C4-2B (cell line): ENCODE measurements at regions not wholly inside any gene's neighbourhood (a gene's known extent, or its start where the extent isn't known, plus 50 kb on each side); places are given as distances from the start of the nearest gene placed in this dataset.

Source experiments
- ZFX ChIP-seq: fragments of 450-650 bp; IDR thresholded peaks from 2 replicates; pipeline ENCODE4 v1.6.1; 2017
- TF ChIP-seq, protein P1 (sequence below): fragments of 450-650 bp; conservative IDR thresholded peaks from 2 replicates; pipeline ENCODE4 v1.5.1; 2017; ENCODE audit warnings: mild to moderate bottlenecking

DNA sequence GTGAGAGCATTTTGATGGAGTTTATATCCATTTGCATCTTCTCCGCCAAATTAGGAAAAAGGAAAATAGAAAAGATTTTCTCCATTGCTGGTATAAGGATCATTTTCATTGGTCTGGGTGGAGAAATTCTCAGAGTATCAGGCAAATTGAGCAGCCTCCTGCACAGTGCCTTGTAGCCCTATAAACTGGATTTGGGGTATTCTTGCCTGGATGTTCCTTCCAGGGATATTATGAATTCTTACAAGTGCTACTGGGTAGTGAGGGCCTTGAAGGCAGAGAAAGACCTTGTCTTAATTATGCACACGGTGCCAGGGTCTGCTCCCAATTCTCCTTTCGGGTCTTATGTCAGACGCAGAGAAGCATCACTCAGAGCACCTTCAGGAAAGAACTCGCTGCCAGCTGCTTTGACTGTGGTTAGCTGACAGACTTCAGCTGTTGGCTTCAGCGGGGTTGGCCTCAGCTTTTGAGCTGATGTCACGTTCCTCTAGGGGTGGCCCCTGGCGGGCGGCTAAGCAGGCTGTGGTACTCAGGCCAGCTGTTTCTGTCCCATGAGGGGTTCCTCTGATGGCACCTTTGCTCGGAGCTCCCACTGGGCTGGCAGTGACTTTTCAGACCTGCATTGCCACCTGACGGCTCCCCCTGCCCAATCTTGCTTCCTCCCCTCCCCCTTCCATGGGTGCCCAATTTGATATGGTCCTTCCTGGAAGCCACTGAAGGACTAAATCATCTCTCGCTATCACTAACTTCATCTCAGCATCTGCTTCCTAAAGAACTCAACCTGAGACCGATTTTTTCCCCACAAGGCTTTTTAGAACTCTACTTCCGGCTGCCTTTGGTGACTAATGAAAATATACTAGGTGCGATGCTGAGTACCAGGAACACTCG is 519.5 kb downstream of the BCOR start:
- TF ChIP-seq, protein P1, sequence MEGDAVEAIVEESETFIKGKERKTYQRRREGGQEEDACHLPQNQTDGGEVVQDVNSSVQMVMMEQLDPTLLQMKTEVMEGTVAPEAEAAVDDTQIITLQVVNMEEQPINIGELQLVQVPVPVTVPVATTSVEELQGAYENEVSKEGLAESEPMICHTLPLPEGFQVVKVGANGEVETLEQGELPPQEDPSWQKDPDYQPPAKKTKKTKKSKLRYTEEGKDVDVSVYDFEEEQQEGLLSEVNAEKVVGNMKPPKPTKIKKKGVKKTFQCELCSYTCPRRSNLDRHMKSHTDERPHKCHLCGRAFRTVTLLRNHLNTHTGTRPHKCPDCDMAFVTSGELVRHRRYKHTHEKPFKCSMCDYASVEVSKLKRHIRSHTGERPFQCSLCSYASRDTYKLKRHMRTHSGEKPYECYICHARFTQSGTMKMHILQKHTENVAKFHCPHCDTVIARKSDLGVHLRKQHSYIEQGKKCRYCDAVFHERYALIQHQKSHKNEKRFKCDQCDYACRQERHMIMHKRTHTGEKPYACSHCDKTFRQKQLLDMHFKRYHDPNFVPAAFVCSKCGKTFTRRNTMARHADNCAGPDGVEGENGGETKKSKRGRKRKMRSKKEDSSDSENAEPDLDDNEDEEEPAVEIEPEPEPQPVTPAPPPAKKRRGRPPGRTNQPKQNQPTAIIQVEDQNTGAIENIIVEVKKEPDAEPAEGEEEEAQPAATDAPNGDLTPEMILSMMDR, result no peak
- TF ChIP-seq ZFX, result no peak
